H1 (cell line): ENCODE measurements at regions not wholly inside any gene's neighbourhood (a gene's known extent, or its start where the extent isn't known, plus 50 kb on each side); places are given as distances from the start of the nearest gene placed in this dataset.

ENCODE experiments used
- CTCF ChIA-PET: fragments of 300-600 bp; sonication (Branson Sonifier 250); formaldehyde crosslinking; loops from one replicate; lab custom pipeline; 2021; ENCODE audit not compliant: partially characterized antibody; lab: Charles Lee
- POLR2A ChIA-PET: fragments of 300-600 bp; sonication (Branson Sonifier 250); formaldehyde crosslinking; loops from one replicate; lab custom pipeline; 2021; ENCODE audit warnings: inconsistent platforms; ENCODE audit not compliant: partially characterized antibody; lab: Charles Lee
- DNase-seq, 2 experiments: peaks; one replicate each; pipeline versions ENCODE4 v3.0.0 to v3.0.0-alpha.2; 2010 to 2022; ENCODE audit warnings: low spot score in 2 of 2, low read depth in 1 of 2, mixed read lengths in 1 of 2
- FAIRE-seq: peaks from 2 replicates; lab custom pipeline; 2011; peaks lifted over from hg19 to GRCh38; lab: Jason Lieb, UNC
- H2AFZ ChIP-seq: 2 replicates; pipeline ENCODE4 v1.8.1; 2012; ENCODE audit warnings: low read length, inconsistent platforms
- H2AK5ac ChIP-seq: 2 replicates; pipeline ENCODE4 v1.6.1; 2013; ENCODE audit warnings: low read depth, low read length
- H2BK120ac ChIP-seq: replicated peaks from 2 replicates; pipeline ENCODE3; 2013; ENCODE audit warnings: low read depth, low read length, inconsistent platforms
- H2BK12ac ChIP-seq: 2 replicates; pipeline ENCODE4 v1.6.1; 2013; ENCODE audit warnings: low read depth, low read length
- H2BK15ac ChIP-seq: 2 replicates; pipeline ENCODE4 v1.6.1; 2013; ENCODE audit warnings: low read length
- H2BK20ac ChIP-seq: 2 replicates; pipeline ENCODE4 v1.6.1; 2013; ENCODE audit warnings: low read length
- H2BK5ac ChIP-seq: 2 replicates; pipeline ENCODE4 v1.6.1; 2013; ENCODE audit warnings: low read depth, low read length
- H3K14ac ChIP-seq: 2 replicates; pipeline ENCODE4 v1.6.1; 2013; ENCODE audit warnings: inconsistent platforms; ENCODE audit not compliant: insufficient read length
- H3K18ac ChIP-seq: 2 replicates; pipeline ENCODE4 v1.6.1; 2013; ENCODE audit warnings: low read length; ENCODE audit errors: extremely low read depth
- H3K23ac ChIP-seq: 2 replicates; pipeline ENCODE4 v1.6.1; 2013; ENCODE audit warnings: inconsistent platforms; ENCODE audit not compliant: insufficient read length
- H3K23me2 ChIP-seq: 2 replicates; pipeline ENCODE4 v1.6.1; 2013; ENCODE audit warnings: low read depth, low read length
- H3K27ac ChIP-seq: 2 replicates; pipeline ENCODE4 v1.6.1; 2011; ENCODE audit warnings: low read depth, low read length, inconsistent platforms
- H3K27me3 ChIP-seq, 4 experiments: replicated peaks in 1 of 4; 1 replicate in 1 of 4; 2 replicates in 3 of 4; pipeline versions ENCODE4 v1.6.1 to v1.8.1; 2011 to 2013; ENCODE audit warnings: low read length in 3 of 4, mild to moderate bottlenecking in 3 of 4, inconsistent platforms in 2 of 4, mixed read lengths in 2 of 4, moderate library complexity in 1 of 4; ENCODE audit not compliant: control insufficient read depth in 3 of 4, insufficient read depth in 3 of 4; ENCODE audit errors: extremely low read depth in 1 of 4
- H3K36me3 ChIP-seq, 4 experiments: 2 replicates each; pipeline versions ENCODE4 v1.6.1 to v1.8.1; 2011 to 2013; ENCODE audit warnings: mild to moderate bottlenecking in 4 of 4, low read length in 3 of 4, moderate library complexity in 2 of 4, control low read depth in 1 of 4, inconsistent platforms in 1 of 4; ENCODE audit not compliant: insufficient read depth in 4 of 4, control insufficient read depth in 2 of 4
- H3K4ac ChIP-seq: replicated peaks from 2 replicates; pipeline ENCODE3; 2013; ENCODE audit warnings: low read length, low read depth, mixed read lengths, inconsistent platforms; ENCODE audit not compliant: insufficient read length
- H3K4me1 ChIP-seq, 4 experiments: replicated peaks in 1 of 4; 1 replicate in 1 of 4; 2 replicates in 3 of 4; pipeline versions ENCODE4 v1.6.1 to v1.8.1; 2011 to 2013; ENCODE audit warnings: low read length in 3 of 4, inconsistent platforms in 2 of 4, mixed read lengths in 1 of 4; ENCODE audit not compliant: insufficient read depth in 4 of 4, control insufficient read depth in 3 of 4
- H3K4me2 ChIP-seq, 2 experiments: 2 replicates each; pipeline versions ENCODE4 v1.6.1 to v1.8.1; 2011 to 2013; ENCODE audit warnings: low read depth in 2 of 2, low read length in 2 of 2, control low read depth in 1 of 2, inconsistent platforms in 1 of 2, mild to moderate bottlenecking in 1 of 2; ENCODE audit not compliant: insufficient read depth in 1 of 2
- H3K4me3 ChIP-seq, 4 experiments: fragments of 200-600, 300-600 bp in 1 of 4; sonication (generic), shearing (Covaris generic), sonication (Bioruptor Twin) in 1 of 4; 2 replicates each; pipeline versions ENCODE4 v1.5.1 to v1.8.1; 2011 to 2016; ENCODE audit warnings: low read length in 4 of 4, low read depth in 3 of 4, control low read depth in 2 of 4, inconsistent platforms in 2 of 4, mild to moderate bottlenecking in 2 of 4, mixed read lengths in 1 of 4, moderate library complexity in 1 of 4; ENCODE audit not compliant: insufficient read depth in 2 of 4; ENCODE audit errors: extremely low read depth in 1 of 4
- H3K56ac ChIP-seq: replicated peaks from 2 replicates; pipeline ENCODE3; 2013; ENCODE audit warnings: low read depth, mild to moderate bottlenecking, mixed read lengths, low read length, inconsistent platforms; ENCODE audit not compliant: insufficient read length
- H3K79me1 ChIP-seq: 2 replicates; pipeline ENCODE4 v1.6.1; 2013; ENCODE audit warnings: low read depth, low read length, control low read depth
- H3K79me2 ChIP-seq, 2 experiments: 2 replicates each; pipeline versions ENCODE4 v1.6.1 to v1.8.1; 2012 to 2013; ENCODE audit warnings: low read length in 2 of 2, mild to moderate bottlenecking in 2 of 2, inconsistent platforms in 1 of 2; ENCODE audit not compliant: insufficient read depth in 2 of 2, control insufficient read depth in 1 of 2
- H3K9ac ChIP-seq, 4 experiments: replicated peaks in 1 of 4; 1 replicate in 1 of 4; 2 replicates in 3 of 4; pipeline versions ENCODE4 v1.6.1 to v1.8.1; 2011 to 2013; ENCODE audit warnings: low read depth in 3 of 4, low read length in 3 of 4, control low read depth in 2 of 4, mild to moderate bottlenecking in 2 of 4, moderate library complexity in 2 of 4, inconsistent platforms in 1 of 4; ENCODE audit errors: extremely low read depth in 1 of 4
- H3K9me3 ChIP-seq, 2 experiments: 2 replicates each; pipeline versions ENCODE4 v1.6.1 to v1.8.1; 2012 to 2013; ENCODE audit warnings: mild to moderate bottlenecking in 2 of 2, moderate library complexity in 2 of 2, control low read depth in 1 of 2, inconsistent platforms in 1 of 2, low read depth in 1 of 2, low read length in 1 of 2, mixed read lengths in 1 of 2; ENCODE audit not compliant: insufficient read depth in 2 of 2
- H4K20me1 ChIP-seq, 2 experiments: replicated peaks in 1 of 2; 2 replicates each; pipeline versions ENCODE3 to v1.8.1; 2011 to 2013; ENCODE audit warnings: inconsistent platforms in 2 of 2, low read length in 2 of 2, mild to moderate bottlenecking in 1 of 2; ENCODE audit not compliant: insufficient read depth in 2 of 2, control insufficient read depth in 1 of 2
- H4K5ac ChIP-seq: 2 replicates; pipeline ENCODE4 v1.6.1; 2013; ENCODE audit warnings: low read length, low read depth, mixed read lengths, inconsistent platforms; ENCODE audit not compliant: insufficient read length
- H4K8ac ChIP-seq: 2 replicates; pipeline ENCODE4 v1.8.0; 2013; ENCODE audit warnings: mild to moderate bottlenecking, moderate library complexity, low read length, inconsistent platforms; ENCODE audit not compliant: insufficient read depth; ENCODE audit errors: extremely low read depth
- H4K91ac ChIP-seq: replicated peaks from 2 replicates; pipeline ENCODE3; 2013; ENCODE audit warnings: low read length, mixed read lengths, inconsistent platforms; ENCODE audit not compliant: insufficient read length
- BRCA1 ChIP-seq: IDR thresholded peaks from 2 replicates; pipeline ENCODE4 v1.6.1; 2012; ENCODE audit warnings: low read depth, low read length, improper control_type of control experiment
- CHD1 ChIP-seq: IDR thresholded peaks from 2 replicates; pipeline ENCODE4 v1.6.1; 2012; ENCODE audit warnings: low read depth, low read length, improper control_type of control experiment
- CREB1 ChIP-seq: IDR thresholded peaks from 2 replicates; pipeline ENCODE4 v1.6.1; 2012; ENCODE audit warnings: inconsistent platforms
- CTCF ChIP-seq, 3 experiments: IDR thresholded peaks; 1 replicate in 2 of 3; 2 replicates in 1 of 3; pipeline versions ENCODE4 v1.5.1 to v1.6.1; 2011; ENCODE audit warnings: low read length in 3 of 3, mild to moderate bottlenecking in 3 of 3, inconsistent platforms in 2 of 3, low read depth in 1 of 3, moderate library complexity in 1 of 3; ENCODE audit not compliant: insufficient read depth in 1 of 3; ENCODE audit errors: control extremely low read depth in 1 of 3
- FOSL1 ChIP-seq: IDR thresholded peaks from 2 replicates; pipeline ENCODE4 v1.6.1; 2011; ENCODE audit warnings: mild to moderate bottlenecking, low read depth, low read length, moderate library complexity; ENCODE audit not compliant: insufficient read depth
- KDM1A ChIP-seq: fragments of 200-600, 300-600 bp; sonication (generic); IDR thresholded peaks from 2 replicates; pipeline ENCODE4 v1.7.1; 2016; ENCODE audit warnings: mild to moderate bottlenecking, low read length, borderline replicate concordance
- KDM4A ChIP-seq: IDR thresholded peaks from one replicate; pipeline ENCODE4 v1.7.1; 2012; ENCODE audit warnings: low read depth, mild to moderate bottlenecking, moderate library complexity, low read length, inconsistent platforms; ENCODE audit not compliant: severe bottlenecking
- KDM5A ChIP-seq: fragments of 200-600 bp; IDR thresholded peaks from 2 replicates; pipeline ENCODE4 v1.7.1; 2012; ENCODE audit warnings: mild to moderate bottlenecking, low read length, inconsistent platforms, mixed read lengths
- MAX ChIP-seq: IDR thresholded peaks from 2 replicates; pipeline ENCODE4 v1.6.1; 2012; ENCODE audit warnings: inconsistent platforms
- POU5F1 ChIP-seq: IDR thresholded peaks from 2 replicates; pipeline ENCODE4 v1.6.1; 2011; ENCODE audit warnings: low read depth, mild to moderate bottlenecking, low read length, moderate library complexity
- SP1 ChIP-seq: IDR thresholded peaks from 2 replicates; pipeline ENCODE4 v1.6.1; 2011; ENCODE audit warnings: low read depth, low read length
- SRF ChIP-seq: IDR thresholded peaks from 2 replicates; pipeline ENCODE4 v1.6.1; 2011; ENCODE audit warnings: mild to moderate bottlenecking, low read depth, low read length, moderate library complexity
- SUZ12 ChIP-seq: fragments of 200-600 bp; sonication (generic); IDR thresholded peaks from 2 replicates; pipeline ENCODE4 v1.6.1; 2012; ENCODE audit warnings: mild to moderate bottlenecking, inconsistent platforms, low read length, moderate library complexity, mixed read lengths
- WGBS, 2 experiments: shearing (Covaris generic) in 1 of 2; methylation state at CpG; one replicate each; pipeline versions ENCODE4 v1.1.6 to v1.1.7; 2013 to 2015; ENCODE audit warnings: low lambda C conversion rate in 2 of 2, mixed read lengths in 2 of 2, inconsistent platforms in 1 of 2, low coverage in 1 of 2, missing lambda C conversion rate in 1 of 2; ENCODE audit not compliant: insufficient replicate concordance in 2 of 2, insufficient coverage in 1 of 2, insufficient read length in 1 of 2; ENCODE audit errors: extremely low coverage in 1 of 2, missing lambda C conversion rate in 1 of 2; 5-methylcytosine and 5-hydroxymethylcytosine counted together

- no peaks in the 10 kb centered on the region for H3K79me1 ChIP-seq
- no peak overlapping the region for H2AK5ac ChIP-seq
- FAIRE-seq (no peak), DNase-seq (no peak)
- no peaks in the 10 kb centered on the region for H3K9me3 ChIP-seq
- H2BK12ac ChIP-seq = no peak overlapping the region
- WGBS, 2 experiments = 100% methylated on average over 2 of the region's 16 CpGs; no CpG with 5 or more reads in 1 of the 2 experiments
- no peaks in the 10 kb centered on the region; a peak in 2 of 7 replicates for H3K27me3 ChIP-seq
- H4K20me1 ChIP-seq = no peaks in the 10 kb centered on the region
- H3K23ac ChIP-seq = no peak overlapping the region
- H3K9ac ChIP-seq = no peak overlapping the region
- H4K91ac ChIP-seq = no peak overlapping the region
- no peak overlapping the region for H2BK120ac ChIP-seq
- ChIA-PET CTCF (no interaction called here), POLR2A (no interaction called here)
- H3K4me1 ChIP-seq = peaks cover 0 to 19% (median 5%) of the 10 kb centered on the region in 4 experiments; a peak in 4 of 7 replicates
- H4K8ac ChIP-seq = no peak overlapping the region
- H3K23me2 ChIP-seq = no peaks in the 10 kb centered on the region
- no peak overlapping the region for H3K14ac ChIP-seq
- H3K79me2 ChIP-seq = no peaks in the 10 kb centered on the region
- no peaks in the 10 kb centered on the region for H3K36me3 ChIP-seq
- H3K27ac ChIP-seq = no peak overlapping the region
- H3K18ac ChIP-seq = no peak overlapping the region
- no peak overlapping the region for H2BK15ac ChIP-seq
- H3K56ac ChIP-seq = no peak overlapping the region
- no peak overlapping the region for H3K4me3 ChIP-seq
- no peak overlapping the region for H3K4ac ChIP-seq
- no peak overlapping the region for H3K4me2 ChIP-seq
- no peak overlapping the region for H2BK20ac ChIP-seq
- H2AFZ ChIP-seq = no peak overlapping the region
- H2BK5ac ChIP-seq = no peak overlapping the region
- no peak overlapping the region for H4K5ac ChIP-seq
- no peak for TF ChIP-seq SP1
- no peak for TF ChIP-seq KDM5A
- TF ChIP-seq KDM4A = no peak
- TF ChIP-seq SUZ12 = no peak
- no peak for TF ChIP-seq POU5F1
- no peak for TF ChIP-seq CREB1
- TF ChIP-seq CTCF (IDR thresholded peaks at IDR 0.05; ENCODE audit: control extremely low read depth in 1 of 3, insufficient read depth in 1 of 3, low read depth in 1 of 3, low read length in 3 of 3) = no peak
- no peak for TF ChIP-seq CHD1
- TF ChIP-seq BRCA1 = no peak
- TF ChIP-seq KDM1A = no peak
- no peak for TF ChIP-seq SRF
- no peak for TF ChIP-seq FOSL1
- no peak for TF ChIP-seq MAX
These were observed 197.4 kb upstream of the DIO3 start for GRCh38 chr14:101363880-101364391.
